Type B pancreatic cell (in vitro differentiated cells): ENCODE measurements at regions not wholly inside any gene's neighbourhood (a gene's known extent, or its start where the extent isn't known, plus 50 kb on each side); places are given as distances from the start of the nearest gene placed in this dataset.

ENCODE experiments used
- DNase-seq: peaks from one replicate; pipeline ENCODE4 v3.0.0; 2021; ENCODE audit warnings: mixed read lengths; ENCODE audit not compliant: unreplicated experiment; ENCODE audit errors: extremely low spot score
- H3K27ac Mint-ChIP-seq: 2 replicates; pipeline ENCODE4 v1.8.0; 2021; ENCODE audit warnings: mild to moderate bottlenecking, mixed read lengths
- H3K27me3 Mint-ChIP-seq: 2 replicates; pipeline ENCODE4 v1.8.0; 2021; ENCODE audit warnings: mixed read lengths
- H3K36me3 Mint-ChIP-seq: 2 replicates; pipeline ENCODE4 v1.8.0; 2021; ENCODE audit warnings: mixed read lengths
- H3K4me1 Mint-ChIP-seq: one replicate; pipeline ENCODE4 v1.8.0; 2021; ENCODE audit warnings: mixed read lengths; ENCODE audit not compliant: unreplicated experiment
- H3K4me3 Mint-ChIP-seq: 2 replicates; pipeline ENCODE4 v1.8.0; 2021; ENCODE audit warnings: mild to moderate bottlenecking, mixed read lengths
- H3K9me3 Mint-ChIP-seq: 2 replicates; pipeline ENCODE4 v1.8.0; 2021; ENCODE audit warnings: mixed read lengths
- CTCF ChIP-seq: fragments of 200-600 bp; sonication (generic); conservative IDR thresholded peaks from 2 replicates; pipeline ENCODE4 v1.5.0; 2021; ENCODE audit warnings: antibody characterized with exemption, mild to moderate bottlenecking

- Mint-ChIP-seq H3K27me3 (no peaks in the 10 kb centered on the region), H3K4me3 (peak overlapping the region; percentile 41), H3K9me3 (no peaks in the 10 kb centered on the region), H3K27ac (no peak overlapping the region), H3K4me1 (peaks cover 23% of the 10 kb centered on the region), H3K36me3 (peaks cover 5% of the 10 kb centered on the region)
- no peak for DNase-seq
- TF ChIP-seq CTCF: no peak
Observed at GRCh38 chr5:17343675-17344074, 126.2 kb downstream of the BASP1 start.

- H3K4me1 Mint-ChIP-seq: peaks cover 11% of the 10 kb centered on the region
- H3K36me3 Mint-ChIP-seq: peaks cover 3% of the 10 kb centered on the region
- DNase-seq: no peak
- no peaks in the 10 kb centered on the region for H3K27me3 Mint-ChIP-seq
- no peak overlapping the region for H3K4me3 Mint-ChIP-seq
- TF ChIP-seq CTCF: no peak
- H3K9me3 Mint-ChIP-seq: no peaks in the 10 kb centered on the region
- H3K27ac Mint-ChIP-seq: no peak overlapping the region
Observed at GRCh38 chr5:17346811-17347210, 129.4 kb downstream of the BASP1 start.

- H3K36me3 Mint-ChIP-seq: no peaks in the 10 kb centered on the region
- no peak for TF ChIP-seq CTCF
- H3K4me1 Mint-ChIP-seq: peaks cover 5% of the 10 kb centered on the region
- H3K27me3 Mint-ChIP-seq: no peaks in the 10 kb centered on the region
- no peak overlapping the region for H3K4me3 Mint-ChIP-seq
- no peaks in the 10 kb centered on the region for H3K9me3 Mint-ChIP-seq
- no peak for DNase-seq
- no peak overlapping the region for H3K27ac Mint-ChIP-seq
Observed at GRCh38 chr5:17352223-17352622, 134.8 kb downstream of the BASP1 start.

- no peak for DNase-seq
- H3K4me1 Mint-ChIP-seq: peaks cover 7% of the 10 kb centered on the region
- no peak overlapping the region for H3K4me3 Mint-ChIP-seq
- H3K27ac Mint-ChIP-seq: no peak overlapping the region
- H3K9me3 Mint-ChIP-seq: peaks cover 8% of the 10 kb centered on the region
- no peak for TF ChIP-seq CTCF
- no peaks in the 10 kb centered on the region for H3K36me3 Mint-ChIP-seq
- H3K27me3 Mint-ChIP-seq: no peaks in the 10 kb centered on the region
Observed at GRCh38 chr5:17354265-17354664, 136.8 kb downstream of the BASP1 start.

- Mint-ChIP-seq H3K4me1 (peaks cover 12% of the 10 kb centered on the region), H3K27me3 (no peaks in the 10 kb centered on the region), H3K27ac (no peak overlapping the region), H3K4me3 (no peak overlapping the region), H3K36me3 (no peaks in the 10 kb centered on the region), H3K9me3 (peaks cover 8% of the 10 kb centered on the region)
- TF ChIP-seq CTCF: no peak
- no peak for DNase-seq
Observed at GRCh38 chr5:17355586-17356346, 138.3 kb downstream of the BASP1 start.
